HepG2 (cell line): ENCODE measurements at regions not wholly inside any gene's neighbourhood (a gene's known extent, or its start where the extent isn't known, plus 50 kb on each side); places are given as distances from the start of the nearest gene placed in this dataset.

Experiments
- HDAC1 ChIP-seq: sonication (generic); formaldehyde crosslinking; IDR thresholded peaks from 2 replicates; pipeline ENCODE4 v1.5.1; 2020; ENCODE audit warnings: mild to moderate bottlenecking, missing genetic modification reagents
- HNF4G ChIP-seq, 2 experiments: sonication (generic) in 1 of 2; formaldehyde crosslinking in 1 of 2; IDR thresholded peaks; 2 replicates each; pipeline versions ENCODE4 v1.4.0 to v1.6.1; 2011 to 2020; ENCODE audit warnings: borderline replicate concordance in 2 of 2, low read depth in 2 of 2, mild to moderate bottlenecking in 2 of 2, low read length in 1 of 2, missing genetic modification reagents in 1 of 2, moderate library complexity in 1 of 2
- HNRNPLL ChIP-seq: fragments of 200-400 bp; formaldehyde crosslinking; IDR thresholded peaks from 2 replicates; pipeline ENCODE4 v1.6.1; 2017; ENCODE audit warnings: mild to moderate bottlenecking, low read depth, low read length; ENCODE audit not compliant: poor library complexity, severe bottlenecking
- IRX3 ChIP-seq: sonication (generic); formaldehyde crosslinking; IDR thresholded peaks from 2 replicates; pipeline ENCODE4 v1.8.1; 2023; ENCODE audit warnings: mild to moderate bottlenecking, low read depth, missing genetic modification reagents, borderline replicate concordance
- NCOA5 ChIP-seq: sonication (generic); formaldehyde crosslinking; IDR thresholded peaks from 2 replicates; pipeline ENCODE4 v1.4.0; 2020; ENCODE audit warnings: missing genetic modification reagents
- NR2F1 ChIP-seq, 2 experiments: fragments of 450-650 bp in 1 of 2; formaldehyde crosslinking in 1 of 2; IDR thresholded peaks; 2 replicates each; pipeline versions ENCODE4 v1.5.0 to v1.6.1; 2016 to 2020; ENCODE audit warnings: mild to moderate bottlenecking in 1 of 2, missing compliant biosample characterization in 1 of 2, missing genetic modification reagents in 1 of 2, moderate library complexity in 1 of 2
- RARA ChIP-seq: IDR thresholded peaks from 2 replicates; pipeline ENCODE4 v1.6.1; 2016; ENCODE audit warnings: missing genetic modification reagents, missing compliant biosample characterization
- RBM39 ChIP-seq: fragments of 200-400 bp; formaldehyde crosslinking; IDR thresholded peaks from one replicate; pipeline ENCODE4 v1.6.1; 2018; ENCODE audit warnings: antibody characterized with exemption, mild to moderate bottlenecking, low read depth, low read length; ENCODE audit not compliant: poor library complexity, severe bottlenecking
- TARDBP ChIP-seq: sonication (generic); formaldehyde crosslinking; IDR thresholded peaks from 2 replicates; pipeline ENCODE4 v1.8.0; 2022; ENCODE audit warnings: mild to moderate bottlenecking, missing genetic modification reagents
- ZIK1 ChIP-seq: sonication (generic); formaldehyde crosslinking; IDR thresholded peaks from 2 replicates; pipeline ENCODE4 v1.5.0; 2020; ENCODE audit warnings: mild to moderate bottlenecking, low read depth, missing genetic modification reagents, borderline replicate concordance
- ZNF10 ChIP-seq: sonication (generic); formaldehyde crosslinking; IDR thresholded peaks from 2 replicates; pipeline ENCODE4 v1.4.0; 2020; ENCODE audit warnings: mild to moderate bottlenecking, low read depth, missing genetic modification reagents, borderline replicate concordance
- ZNF20 ChIP-seq: sonication (generic); formaldehyde crosslinking; IDR thresholded peaks from 2 replicates; pipeline ENCODE4 v1.4.0; 2020; ENCODE audit warnings: mild to moderate bottlenecking, moderate library complexity, missing genetic modification reagents
- ZNF331 ChIP-seq: sonication (generic); formaldehyde crosslinking; IDR thresholded peaks from 2 replicates; pipeline ENCODE4 v1.4.0; 2020; ENCODE audit warnings: missing genetic modification reagents
- ZNF335 ChIP-seq: sonication (generic); formaldehyde crosslinking; IDR thresholded peaks from 2 replicates; pipeline ENCODE4 v1.4.0; 2020; ENCODE audit warnings: missing genetic modification reagents
- ZNF350 ChIP-seq: sonication (generic); formaldehyde crosslinking; IDR thresholded peaks from 2 replicates; pipeline ENCODE4 v1.4.0; 2020; ENCODE audit warnings: mild to moderate bottlenecking, low read depth, missing genetic modification reagents, borderline replicate concordance
- ZNF550 ChIP-seq: sonication (generic); formaldehyde crosslinking; IDR thresholded peaks from 2 replicates; pipeline ENCODE4 v1.4.0; 2020; ENCODE audit warnings: mild to moderate bottlenecking, missing genetic modification reagents, borderline replicate concordance
- ZNF572 ChIP-seq: sonication (generic); formaldehyde crosslinking; IDR thresholded peaks from 2 replicates; pipeline ENCODE4 v1.5.1; 2020; ENCODE audit warnings: mild to moderate bottlenecking, missing genetic modification reagents
- ZNF781 ChIP-seq: sonication (generic); formaldehyde crosslinking; IDR thresholded peaks from 2 replicates; pipeline ENCODE4 v1.5.1; 2020; ENCODE audit warnings: borderline replicate concordance, mild to moderate bottlenecking, missing genetic modification reagents; ENCODE audit errors: not compliant biosample characterization
- ZNF782 ChIP-seq: sonication (generic); formaldehyde crosslinking; IDR thresholded peaks from 2 replicates; pipeline ENCODE4 v1.4.0; 2020; ENCODE audit warnings: missing genetic modification reagents, mild to moderate bottlenecking, borderline replicate concordance
- TF ChIP-seq, protein P1 (sequence below): sonication (generic); formaldehyde crosslinking; IDR thresholded peaks from 2 replicates; pipeline ENCODE4 v1.4.0; 2020; ENCODE audit warnings: mild to moderate bottlenecking, missing genetic modification reagents
- TF ChIP-seq, protein P2 (sequence below): sonication (generic); formaldehyde crosslinking; IDR thresholded peaks from 2 replicates; pipeline ENCODE4 v1.5.1; 2020; ENCODE audit warnings: missing genetic modification reagents, mild to moderate bottlenecking, borderline replicate concordance
- TF ChIP-seq, protein P3 (sequence below): sonication (generic); formaldehyde crosslinking; IDR thresholded peaks from 2 replicates; pipeline ENCODE4 v1.5.0; 2020; ENCODE audit warnings: missing genetic modification reagents
- TF ChIP-seq, protein P4 (sequence below): sonication (generic); formaldehyde crosslinking; IDR thresholded peaks from 2 replicates; pipeline ENCODE4 v1.8.0; 2022; ENCODE audit warnings: missing genetic modification reagents, mild to moderate bottlenecking, inconsistent platforms, borderline replicate concordance

DNA sequence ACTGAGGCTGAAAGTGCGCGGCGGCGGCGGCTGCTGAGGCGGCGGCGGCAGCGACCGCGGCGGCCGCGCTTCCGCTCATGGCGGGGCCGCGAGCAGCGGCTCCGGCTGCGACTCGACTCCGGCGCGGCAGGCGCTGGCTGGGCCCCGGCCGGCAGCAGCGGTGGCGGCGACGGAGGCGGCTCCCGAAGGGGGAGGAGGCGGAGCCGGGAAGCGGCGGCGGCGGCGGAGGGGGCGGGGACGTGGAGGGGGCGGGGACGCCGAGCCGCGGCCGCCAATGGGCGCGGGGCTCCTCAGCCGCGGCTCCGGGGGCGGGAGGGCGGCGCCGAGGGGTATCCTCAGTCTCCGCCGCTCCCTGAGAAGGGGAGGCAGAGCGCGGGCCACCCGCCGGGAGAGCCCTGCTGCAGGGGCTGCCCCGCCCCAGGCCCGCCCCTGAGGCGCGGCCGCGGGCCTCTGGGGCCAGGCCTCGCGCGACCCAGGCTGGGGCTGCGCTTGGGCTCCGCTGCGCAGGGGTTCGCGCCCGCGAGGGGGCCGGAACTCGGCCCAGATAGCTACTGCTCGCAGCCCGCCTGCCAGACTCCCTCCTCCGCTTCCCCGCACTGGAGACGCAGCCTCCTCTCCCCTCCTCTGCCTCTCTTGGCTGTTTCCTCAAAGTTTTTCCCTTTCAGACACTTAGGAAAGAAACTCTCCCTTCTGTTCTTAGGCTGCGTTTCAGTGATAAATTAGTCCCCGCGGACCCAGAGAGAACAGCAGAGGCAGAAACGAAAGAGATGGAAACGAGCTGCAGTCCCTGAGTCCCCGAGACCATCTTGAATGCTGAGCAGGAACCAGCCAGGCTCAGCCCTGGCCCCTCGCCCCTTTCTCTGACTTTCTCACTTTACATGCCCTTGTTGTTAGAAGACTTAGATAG is 85.0 kb upstream of the MELK start (continued):
- TF ChIP-seq, protein P1, sequence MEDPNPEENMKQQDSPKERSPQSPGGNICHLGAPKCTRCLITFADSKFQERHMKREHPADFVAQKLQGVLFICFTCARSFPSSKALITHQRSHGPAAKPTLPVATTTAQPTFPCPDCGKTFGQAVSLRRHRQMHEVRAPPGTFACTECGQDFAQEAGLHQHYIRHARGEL (CRISPR knock-in tag), result no peak
- TF ChIP-seq ZNF550 (CRISPR knock-in tag) (0 out of 2 replicates have a peak, but pooled peaks have one; percentile 56), NR2F1 (CRISPR knock-in tag; IDR thresholded peaks at IDR 0.05) (no peak), ZNF10 (no peak), ZNF572 (CRISPR knock-in tag) (0 out of 2 replicates have a peak, but pooled peaks have one; percentile 50), ZNF331 (0 out of 2 replicates have a peak, but pooled peaks have one; percentile 29), ZNF782 (no peak), ZNF781 (CRISPR knock-in tag) (no peak), HNF4G (IDR thresholded peaks at IDR 0.05; ENCODE audit: borderline replicate concordance, low read depth, low read length) (no peak), HNF4G (CRISPR knock-in tag; IDR thresholded peaks at IDR 0.05; ENCODE audit: borderline replicate concordance, low read depth) (no peak), HNRNPLL (peak; percentile 54), ZIK1 (CRISPR knock-in tag) (peak; percentile 32; the same call in 1 of the 2 replicates), IRX3 (CRISPR knock-in tag) (peak; percentile 83; the same call in 1 of the 2 replicates), ZNF20 (no peak), ZNF335 (0 out of 2 replicates have a peak, but pooled peaks have one; percentile 63), TARDBP (CRISPR knock-in tag) (peak; percentile 44; the same call in 1 of the 2 replicates), RBM39 (no peak), RARA (CRISPR knock-in tag) (no peak), HDAC1 (CRISPR knock-in tag) (peak; percentile 46; the same call in 1 of the 2 replicates), NCOA5 (CRISPR knock-in tag) (no peak), ZNF350 (CRISPR knock-in tag) (no peak)
- TF ChIP-seq, protein P2, sequence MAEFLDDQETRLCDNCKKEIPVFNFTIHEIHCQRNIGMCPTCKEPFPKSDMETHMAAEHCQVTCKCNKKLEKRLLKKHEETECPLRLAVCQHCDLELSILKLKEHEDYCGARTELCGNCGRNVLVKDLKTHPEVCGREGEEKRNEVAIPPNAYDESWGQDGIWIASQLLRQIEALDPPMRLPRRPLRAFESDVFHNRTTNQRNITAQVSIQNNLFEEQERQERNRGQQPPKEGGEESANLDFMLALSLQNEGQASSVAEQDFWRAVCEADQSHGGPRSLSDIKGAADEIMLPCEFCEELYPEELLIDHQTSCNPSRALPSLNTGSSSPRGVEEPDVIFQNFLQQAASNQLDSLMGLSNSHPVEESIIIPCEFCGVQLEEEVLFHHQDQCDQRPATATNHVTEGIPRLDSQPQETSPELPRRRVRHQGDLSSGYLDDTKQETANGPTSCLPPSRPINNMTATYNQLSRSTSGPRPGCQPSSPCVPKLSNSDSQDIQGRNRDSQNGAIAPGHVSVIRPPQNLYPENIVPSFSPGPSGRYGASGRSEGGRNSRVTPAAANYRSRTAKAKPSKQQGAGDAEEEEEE (CRISPR knock-in tag), result no peak
- TF ChIP-seq, protein P3, sequence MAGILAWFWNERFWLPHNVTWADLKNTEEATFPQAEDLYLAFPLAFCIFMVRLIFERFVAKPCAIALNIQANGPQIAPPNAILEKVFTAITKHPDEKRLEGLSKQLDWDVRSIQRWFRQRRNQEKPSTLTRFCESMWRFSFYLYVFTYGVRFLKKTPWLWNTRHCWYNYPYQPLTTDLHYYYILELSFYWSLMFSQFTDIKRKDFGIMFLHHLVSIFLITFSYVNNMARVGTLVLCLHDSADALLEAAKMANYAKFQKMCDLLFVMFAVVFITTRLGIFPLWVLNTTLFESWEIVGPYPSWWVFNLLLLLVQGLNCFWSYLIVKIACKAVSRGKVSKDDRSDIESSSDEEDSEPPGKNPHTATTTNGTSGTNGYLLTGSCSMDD, result no peak
- TF ChIP-seq, protein P4, sequence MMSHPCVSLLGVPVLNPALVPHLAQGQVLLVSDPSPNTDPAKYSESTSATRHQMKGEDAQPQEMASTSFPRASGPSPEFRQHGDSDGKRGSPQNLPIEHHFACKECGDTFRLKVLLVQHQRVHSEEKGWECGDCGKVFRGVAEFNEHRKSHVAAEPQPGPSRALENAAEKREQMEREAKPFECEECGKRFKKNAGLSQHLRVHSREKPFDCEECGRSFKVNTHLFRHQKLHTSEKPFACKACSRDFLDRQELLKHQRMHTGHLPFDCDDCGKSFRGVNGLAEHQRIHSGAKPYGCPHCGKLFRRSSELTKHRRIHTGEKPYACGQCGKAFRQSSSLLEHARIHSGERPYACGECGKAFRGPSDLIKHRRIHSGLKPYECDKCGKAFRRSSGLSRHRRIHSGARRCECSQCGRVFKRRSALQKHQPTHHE, result no peak; the same call in 1 of the 2 replicates
